Retinal pigment epithelial cell (primary cell): ENCODE measurements at regions not wholly inside any gene's neighbourhood (a gene's known extent, or its start where the extent isn't known, plus 50 kb on each side); places are given as distances from the start of the nearest gene placed in this dataset.

Experiments
- DNase-seq: peaks from one replicate; pipeline ENCODE4 v3.0.0-alpha.2; 2010; ENCODE audit warnings: low read depth
- H3K4me3 ChIP-seq: 2 replicates; pipeline ENCODE4 v1.5.1; 2011; ENCODE audit warnings: mild to moderate bottlenecking, low read length, control low read depth, moderate library complexity
- TF ChIP-seq, protein P1 (sequence below): conservative IDR thresholded peaks from 2 replicates; pipeline ENCODE4 v1.5.1; 2011; ENCODE audit warnings: low read depth, low read length, control low read depth, inconsistent platforms

DNA sequence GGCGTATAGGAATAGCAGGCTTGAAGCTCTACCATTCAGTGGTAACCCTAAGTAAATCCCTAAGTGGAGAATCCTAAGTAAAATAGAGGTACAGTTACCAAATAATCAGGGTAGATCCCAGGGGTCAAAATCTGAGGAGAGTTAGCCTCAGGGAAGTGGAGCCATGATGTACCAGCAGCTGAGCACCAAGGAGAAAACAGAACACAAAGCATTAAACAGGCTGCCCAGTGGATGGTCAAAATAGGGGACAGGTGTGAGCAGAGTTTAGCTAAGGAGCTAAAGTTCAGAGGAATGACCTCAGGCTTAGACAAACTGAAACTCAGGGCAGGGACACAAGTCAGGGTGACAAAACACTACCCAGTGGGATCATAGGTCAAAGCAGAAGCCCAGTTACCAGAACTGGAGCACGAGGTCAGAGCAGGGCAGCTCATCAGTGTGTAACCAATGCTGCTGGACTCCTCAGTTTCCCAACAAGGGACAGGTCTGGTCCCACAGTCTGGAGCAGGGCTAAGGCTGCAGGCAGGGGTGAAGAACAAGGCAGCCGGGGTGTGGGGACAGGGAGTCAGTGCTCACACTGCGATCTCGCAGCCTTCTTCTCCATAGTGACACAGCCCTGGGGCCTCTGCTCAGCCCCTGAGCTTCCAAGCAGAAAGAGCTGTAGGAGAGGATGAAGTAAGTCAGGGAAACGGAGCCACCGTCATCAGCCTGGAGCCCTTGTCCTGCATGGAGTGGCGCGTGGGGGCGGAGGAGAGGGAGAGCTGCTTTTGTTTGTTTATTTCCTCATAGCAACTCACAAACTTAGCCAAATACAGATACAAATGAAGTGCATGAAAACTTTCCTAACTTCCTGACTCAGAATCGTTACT lies 264.0 kb downstream of the MREG start:
- no peak overlapping the region for H3K4me3 ChIP-seq
- DNase-seq, result no peak
- TF ChIP-seq, protein P1, sequence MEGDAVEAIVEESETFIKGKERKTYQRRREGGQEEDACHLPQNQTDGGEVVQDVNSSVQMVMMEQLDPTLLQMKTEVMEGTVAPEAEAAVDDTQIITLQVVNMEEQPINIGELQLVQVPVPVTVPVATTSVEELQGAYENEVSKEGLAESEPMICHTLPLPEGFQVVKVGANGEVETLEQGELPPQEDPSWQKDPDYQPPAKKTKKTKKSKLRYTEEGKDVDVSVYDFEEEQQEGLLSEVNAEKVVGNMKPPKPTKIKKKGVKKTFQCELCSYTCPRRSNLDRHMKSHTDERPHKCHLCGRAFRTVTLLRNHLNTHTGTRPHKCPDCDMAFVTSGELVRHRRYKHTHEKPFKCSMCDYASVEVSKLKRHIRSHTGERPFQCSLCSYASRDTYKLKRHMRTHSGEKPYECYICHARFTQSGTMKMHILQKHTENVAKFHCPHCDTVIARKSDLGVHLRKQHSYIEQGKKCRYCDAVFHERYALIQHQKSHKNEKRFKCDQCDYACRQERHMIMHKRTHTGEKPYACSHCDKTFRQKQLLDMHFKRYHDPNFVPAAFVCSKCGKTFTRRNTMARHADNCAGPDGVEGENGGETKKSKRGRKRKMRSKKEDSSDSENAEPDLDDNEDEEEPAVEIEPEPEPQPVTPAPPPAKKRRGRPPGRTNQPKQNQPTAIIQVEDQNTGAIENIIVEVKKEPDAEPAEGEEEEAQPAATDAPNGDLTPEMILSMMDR, result no peak

DNA sequence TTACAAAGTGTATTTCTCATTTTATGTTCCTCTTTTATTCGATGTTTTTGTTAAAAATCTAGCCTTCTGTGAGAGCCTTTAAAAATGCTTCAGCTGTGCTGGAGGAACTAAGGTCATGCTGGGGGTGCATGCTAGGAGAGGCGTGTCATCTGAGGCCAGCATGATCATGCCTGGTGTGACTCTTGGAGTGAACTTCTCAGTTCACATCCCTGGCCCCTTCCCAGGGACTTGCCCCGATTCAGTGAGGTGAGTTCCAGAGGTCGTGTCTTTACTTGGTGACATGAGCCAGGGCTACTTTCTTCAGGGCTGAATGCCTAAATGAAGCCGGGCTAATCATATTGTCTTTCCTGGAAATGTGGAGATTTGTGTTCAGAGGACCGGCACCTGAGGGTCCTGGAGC lies 264.9 kb downstream of the MREG start:
- no peak for DNase-seq
- TF ChIP-seq, protein P1, result no peak
- H3K4me3 ChIP-seq, result no peak overlapping the region

DNA sequence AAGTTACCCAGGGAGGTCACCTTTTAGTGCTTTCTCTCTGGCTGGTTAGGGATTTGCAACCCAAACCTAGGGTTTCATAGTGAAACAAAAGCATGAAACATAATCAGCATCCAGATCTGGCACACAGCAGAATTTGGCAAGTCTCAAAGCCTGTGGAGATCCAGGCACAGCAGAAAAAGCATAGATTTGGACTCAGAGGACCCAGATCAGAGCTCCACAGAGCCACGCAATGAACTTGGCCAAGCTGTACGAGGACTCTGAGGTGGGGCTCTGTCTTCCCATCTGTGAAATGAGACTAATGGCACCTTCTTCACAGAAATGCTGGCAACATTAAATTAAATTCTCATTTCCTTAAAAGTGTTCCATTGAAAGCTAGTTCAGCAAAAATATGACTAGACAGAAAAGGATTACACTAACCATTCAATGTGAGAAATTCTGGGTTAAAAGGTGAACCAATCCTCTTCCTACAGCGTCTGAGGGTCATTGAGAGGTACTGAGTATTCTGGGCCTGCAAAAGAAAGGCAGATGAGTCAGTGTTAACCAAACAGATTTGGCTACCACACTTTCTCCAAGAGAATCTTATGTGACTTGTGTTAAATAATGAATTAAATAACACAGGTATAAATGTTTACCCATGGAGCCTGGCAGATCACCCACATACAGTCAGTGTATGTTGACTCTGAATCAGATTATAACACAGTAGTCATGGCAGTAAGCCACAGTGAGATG lies 266.3 kb downstream of the MREG start:
- TF ChIP-seq, protein P1, result no peak

DNA sequence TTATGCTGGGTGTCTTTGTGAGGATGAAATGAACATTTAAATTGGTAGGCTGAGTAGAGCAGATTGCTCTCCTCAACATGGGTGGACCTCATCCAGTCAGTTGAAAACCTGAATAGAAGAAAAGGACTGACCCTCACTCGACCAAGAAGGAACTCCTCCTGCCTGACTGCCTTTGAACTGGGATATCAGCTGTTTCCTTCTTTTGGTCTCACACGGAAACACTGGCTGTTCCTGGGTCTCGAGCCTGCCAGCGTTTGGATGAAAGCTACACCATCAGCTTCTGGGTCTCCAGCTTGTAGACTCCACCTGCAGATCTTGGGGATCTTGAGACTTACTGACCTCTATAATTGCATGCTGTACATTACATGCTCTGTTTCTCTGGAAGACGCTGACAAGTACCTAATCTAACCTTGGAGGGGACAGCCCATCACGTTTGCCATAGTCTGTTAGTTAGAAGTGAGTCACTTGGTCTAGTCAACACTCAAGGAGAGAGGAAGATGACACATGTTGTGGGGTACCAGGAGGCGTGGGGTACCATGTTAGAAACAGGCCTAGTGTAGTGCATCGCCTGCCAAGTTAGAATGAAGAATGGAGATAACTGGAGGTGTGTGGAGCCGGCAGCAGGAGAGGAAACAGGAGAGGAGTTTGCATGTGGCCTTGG lies 267.0 kb downstream of the MREG start:
- TF ChIP-seq, protein P1, result no peak
- DNase-seq, result no peak
- H3K4me3 ChIP-seq, result no peak overlapping the region

More for the DNA sequence above, 266.3 kb downstream of the MREG start:
- no peak overlapping the region for H3K4me3 ChIP-seq
- no peak for DNase-seq

DNA sequence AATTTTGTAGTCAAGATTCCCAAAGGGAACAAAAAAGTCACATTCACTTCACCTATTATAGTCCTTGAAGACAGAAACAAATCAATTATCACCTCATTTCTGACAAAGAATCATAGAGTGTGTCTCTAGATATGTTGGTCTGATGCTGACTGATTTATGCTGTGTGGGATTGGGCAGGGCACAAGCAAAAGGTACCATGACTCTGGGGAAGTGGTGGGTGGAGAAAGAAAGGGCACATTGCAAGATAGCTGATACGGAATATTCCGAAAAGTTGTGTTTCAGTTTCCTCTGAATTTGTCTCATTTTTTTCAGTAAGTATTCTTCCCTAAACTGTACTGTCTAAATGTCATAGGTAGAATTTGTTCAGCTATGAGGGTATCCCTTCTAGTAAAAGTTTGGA lies 268.0 kb downstream of the MREG start:
- no peak overlapping the region for H3K4me3 ChIP-seq
- no peak for DNase-seq
- TF ChIP-seq, protein P1, result no peak

DNA sequence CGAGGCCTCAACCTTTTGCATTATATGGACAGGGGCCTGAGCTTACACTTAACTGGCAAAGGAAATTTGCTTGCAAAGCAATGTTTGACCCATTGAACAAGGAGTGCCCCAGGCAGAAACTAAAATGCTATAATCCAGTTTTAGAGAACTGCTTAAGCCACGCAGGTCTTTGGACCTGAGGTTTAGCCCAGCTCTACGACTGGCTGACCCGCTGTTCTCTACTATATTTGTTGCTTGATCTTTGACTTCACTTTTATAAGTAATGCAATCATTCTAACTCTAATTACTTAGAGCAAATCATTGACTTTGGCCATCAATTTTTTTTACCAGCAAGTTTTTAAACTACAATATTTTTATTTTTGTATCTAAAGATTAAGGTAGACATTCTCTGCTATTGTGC lies 268.8 kb downstream of the MREG start:
- TF ChIP-seq, protein P1, result no peak
- H3K4me3 ChIP-seq, result no peak overlapping the region
- no peak for DNase-seq
